ENCODE measurements at regions not wholly inside any gene's neighbourhood (a gene's known extent, or its start where the extent isn't known, plus 50 kb on each side); places are given as distances from the start of the nearest gene placed in this dataset.

- DNase-seq (ENCODE audit: low read depth, low spot score) = no peak
- in situ Hi-C loops (cut with HindIII; ENCODE audit: low pct_unique_long_range_greater_than_20kb, low sequenced_read_pairs) = no loop called here
Measured at GRCh38 chr16:86930663-86931373, 352.5 kb downstream of the FOXL1 start.

- in situ Hi-C loops (cut with HindIII; ENCODE audit: low pct_unique_long_range_greater_than_20kb, low sequenced_read_pairs) = no loop called here
- no peak for DNase-seq (ENCODE audit: low read depth, low spot score)
Measured at GRCh38 chr16:86931410-86931941, 353.1 kb downstream of the FOXL1 start.

- in situ Hi-C loops (cut with HindIII; ENCODE audit: low pct_unique_long_range_greater_than_20kb, low sequenced_read_pairs) = no loop called here
- DNase-seq (ENCODE audit: low read depth, low spot score) = no peak
Measured at GRCh38 chr16:86932130-86932982, 354.0 kb downstream of the FOXL1 start.

GRCh38 chr16:86934581-86935375 is 356.4 kb downstream of the FOXL1 start:
- in situ Hi-C loops (cut with HindIII; ENCODE audit: low pct_unique_long_range_greater_than_20kb, low sequenced_read_pairs) = no loop called here
- no peak for DNase-seq (ENCODE audit: low read depth, low spot score)

DNA sequence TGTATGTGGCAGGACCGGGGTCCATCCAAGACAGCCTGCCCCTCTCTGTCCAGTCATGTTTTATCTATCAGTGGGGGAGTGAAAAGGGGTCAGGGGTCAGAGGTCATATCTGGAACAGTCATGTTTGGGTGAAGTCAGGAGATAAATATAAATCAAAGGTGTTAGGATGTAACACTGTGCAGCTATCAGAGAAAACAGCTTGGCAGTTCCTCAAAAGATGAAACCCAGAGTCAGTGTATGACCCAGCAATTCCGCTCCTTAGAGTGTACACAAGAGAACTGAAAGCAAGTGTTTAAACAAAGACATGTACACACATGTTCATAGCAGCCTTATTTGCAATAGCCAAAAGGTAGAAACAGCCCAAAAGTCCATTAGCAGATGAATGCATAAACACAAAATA is 361.3 kb downstream of the FOXL1 start:
- in situ Hi-C loops (cut with HindIII; ENCODE audit: low pct_unique_long_range_greater_than_20kb, low sequenced_read_pairs) = no loop called here
- no peak for DNase-seq (ENCODE audit: low read depth, low spot score)

DNA sequence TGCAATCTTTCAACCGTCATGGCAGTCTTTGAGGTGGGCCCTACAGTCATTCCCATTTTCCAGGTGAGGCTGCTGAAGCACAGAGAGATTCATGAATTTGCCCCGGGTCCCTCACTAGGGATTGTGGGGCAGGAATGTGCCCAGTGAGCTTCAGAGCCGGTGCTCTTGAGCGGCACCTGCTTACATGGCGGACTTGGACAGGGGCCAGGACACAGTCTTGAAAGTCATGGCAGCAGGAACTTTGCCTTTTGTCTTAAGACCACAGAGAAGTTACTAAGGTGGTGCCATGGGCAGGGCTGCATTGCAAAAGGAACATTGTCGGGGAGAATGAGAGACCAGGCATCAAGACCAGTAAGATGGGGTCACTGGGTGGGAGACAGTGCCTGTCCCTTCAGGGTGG is 363.4 kb downstream of the FOXL1 start:
- in situ Hi-C loops (cut with HindIII; ENCODE audit: low pct_unique_long_range_greater_than_20kb, low sequenced_read_pairs) = no loop called here
- no peak for DNase-seq (ENCODE audit: low read depth, low spot score)

- DNase-seq (ENCODE audit: low read depth, low spot score) = peak; percentile 43
- in situ Hi-C loops (cut with HindIII; ENCODE audit: low pct_unique_long_range_greater_than_20kb, low sequenced_read_pairs) = no loop called here
Measured at GRCh38 chr16:86942151-86943051, 364.1 kb downstream of the FOXL1 start.

DNA sequence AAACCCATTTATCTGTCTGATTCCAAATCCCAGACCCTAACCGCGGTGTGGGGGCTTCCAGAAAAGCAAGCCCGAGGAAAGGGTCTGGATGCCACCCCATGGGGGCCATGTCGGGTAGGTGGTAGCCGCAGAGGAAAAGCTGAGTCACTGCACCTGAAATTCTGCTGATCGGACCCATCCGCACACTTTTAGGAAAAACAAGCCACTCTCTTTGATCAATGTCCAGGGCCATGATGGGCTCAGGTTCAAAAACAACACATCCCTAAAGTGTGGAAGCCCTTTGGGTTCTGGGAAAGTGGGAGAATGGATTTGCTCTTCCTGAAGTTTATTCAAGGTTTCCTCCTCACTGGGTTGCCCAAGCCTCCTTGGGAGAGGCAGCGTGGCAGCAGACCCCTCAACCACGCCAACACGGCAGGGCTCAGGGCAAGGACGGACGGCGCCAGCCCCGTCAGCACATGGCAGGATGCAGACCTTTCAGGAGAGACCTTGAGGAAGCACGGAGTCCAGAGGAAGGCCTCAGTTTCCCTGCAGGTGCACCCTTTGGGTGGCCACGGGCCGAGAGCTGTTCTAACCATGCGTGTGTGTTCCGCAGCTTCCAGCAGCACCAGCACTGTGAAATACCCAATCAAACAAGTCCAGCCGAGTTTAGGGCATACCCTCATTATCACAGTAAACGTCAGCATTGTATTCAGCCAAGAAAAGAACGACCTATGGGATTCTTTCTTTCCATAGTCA is 367.0 kb downstream of the FOXL1 start:
- no peak for DNase-seq (ENCODE audit: low read depth, low spot score)
- in situ Hi-C loops (cut with HindIII; ENCODE audit: low pct_unique_long_range_greater_than_20kb, low sequenced_read_pairs) = no loop called here

- no peak for DNase-seq (ENCODE audit: low read depth, low spot score)
- in situ Hi-C loops (cut with HindIII; ENCODE audit: low pct_unique_long_range_greater_than_20kb, low sequenced_read_pairs) = no loop called here
Measured at GRCh38 chr16:86946396-86946795, 368.0 kb downstream of the FOXL1 start.

- no peak for DNase-seq (ENCODE audit: low read depth, low spot score)
- in situ Hi-C loops (cut with HindIII; ENCODE audit: low pct_unique_long_range_greater_than_20kb, low sequenced_read_pairs) = no loop called here
Measured at GRCh38 chr16:86946981-86947380, 368.6 kb downstream of the FOXL1 start.

DNA sequence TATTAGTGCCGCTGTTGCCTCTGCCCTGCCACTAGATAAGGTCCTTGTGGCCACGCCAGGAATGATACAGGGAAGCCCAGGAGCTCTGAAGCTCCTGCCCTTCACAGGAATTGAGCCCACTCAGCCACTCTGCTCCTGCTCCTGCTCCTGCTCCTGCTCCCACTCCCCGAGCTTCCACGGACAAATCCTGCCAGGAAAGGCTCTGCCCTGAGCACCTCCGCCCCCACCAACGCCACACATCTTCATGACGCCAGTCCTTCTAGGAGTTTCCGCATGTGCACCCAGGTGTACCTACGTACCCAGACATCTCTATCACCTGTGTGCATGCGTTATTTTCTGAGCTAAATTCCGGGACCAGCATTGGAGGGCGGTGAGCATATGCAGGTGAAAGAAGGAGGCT is 369.1 kb downstream of the C16orf95 start:
- in situ Hi-C loops (cut with HindIII; ENCODE audit: low pct_unique_long_range_greater_than_20kb, low sequenced_read_pairs) = no loop called here
- DNase-seq (ENCODE audit: low read depth, low spot score) = no peak

- in situ Hi-C loops (cut with HindIII; ENCODE audit: low pct_unique_long_range_greater_than_20kb, low sequenced_read_pairs) = no loop called here
- no peak for DNase-seq (ENCODE audit: low read depth, low spot score)
Measured at GRCh38 chr16:86949116-86949515, 368.1 kb downstream of the C16orf95 start.

- in situ Hi-C loops (cut with HindIII; ENCODE audit: low pct_unique_long_range_greater_than_20kb, low sequenced_read_pairs) = no loop called here
- no peak for DNase-seq (ENCODE audit: low read depth, low spot score)
Measured at GRCh38 chr16:86949630-86950029, 367.6 kb downstream of the C16orf95 start.

GRCh38 chr16:86951041-86951822 is 366.0 kb downstream of the C16orf95 start:
- in situ Hi-C loops (cut with HindIII; ENCODE audit: low pct_unique_long_range_greater_than_20kb, low sequenced_read_pairs) = no loop called here
- DNase-seq (ENCODE audit: low read depth, low spot score) = no peak

GRCh38 chr16:86951831-86952598 is 365.2 kb downstream of the C16orf95 start:
- in situ Hi-C loops (cut with HindIII; ENCODE audit: low pct_unique_long_range_greater_than_20kb, low sequenced_read_pairs) = no loop called here
- no peak for DNase-seq (ENCODE audit: low read depth, low spot score)

All from SK-MEL-5 (cell line).